ENCODE measurements at regions not wholly inside any gene's neighbourhood (a gene's known extent, or its start where the extent isn't known, plus 50 kb on each side); places are given as distances from the start of the nearest gene placed in this dataset.

GRCh38 chr10:76733441-76733936 lies 904.1 kb downstream of the KCNMA1 start:
- no peak for DNase-seq (ENCODE audit: low spot score)

GRCh38 chr10:76732306-76732705 lies 905.3 kb downstream of the KCNMA1 start:
- no peak for DNase-seq (ENCODE audit: low spot score)

- DNase-seq (ENCODE audit: low spot score) = no peak
Observed at GRCh38 chr10:76729841-76730487, 907.6 kb downstream of the KCNMA1 start.

DNA sequence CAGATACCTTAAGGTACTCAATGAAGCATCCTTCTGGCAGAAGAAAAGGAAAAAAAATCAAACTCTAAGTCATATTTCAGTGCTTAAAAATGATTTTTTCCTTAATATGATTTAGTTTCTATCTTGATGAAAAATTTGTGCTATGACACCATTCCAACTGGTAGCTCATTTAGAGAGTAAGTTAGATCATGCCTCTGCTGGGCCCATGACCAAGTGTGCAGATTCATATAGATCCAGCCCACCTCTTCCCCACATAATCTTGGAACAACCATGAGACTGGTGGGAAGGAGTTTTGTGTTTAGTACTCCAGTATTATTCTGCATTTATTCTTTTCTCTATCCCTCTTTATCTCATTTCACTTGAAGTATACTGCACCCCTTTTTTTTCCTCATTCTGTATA lies 908.3 kb downstream of the KCNMA1 start:
- DNase-seq (ENCODE audit: low spot score) = no peak

DNA sequence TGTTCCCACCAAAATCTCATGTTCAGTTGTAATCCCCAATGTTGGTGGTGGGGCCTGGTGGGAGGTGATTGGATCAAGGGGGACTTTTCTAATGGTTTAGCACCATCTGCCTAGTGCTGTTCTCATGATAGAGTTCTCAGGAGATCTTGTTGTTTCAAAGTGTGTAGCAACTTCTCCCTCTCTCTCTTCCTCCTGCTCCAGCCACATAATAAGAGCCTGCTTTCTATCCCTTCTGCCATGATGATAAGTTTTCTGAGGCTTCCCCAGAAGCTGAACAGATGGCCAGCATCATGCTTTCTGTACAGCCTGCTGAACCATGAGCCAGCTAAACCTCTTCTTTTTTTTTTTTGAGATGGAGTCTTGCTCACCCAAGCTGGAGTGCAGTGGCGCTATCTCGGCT lies 910.6 kb downstream of the KCNMA1 start:
- no peak for DNase-seq (ENCODE audit: low spot score)

DNA sequence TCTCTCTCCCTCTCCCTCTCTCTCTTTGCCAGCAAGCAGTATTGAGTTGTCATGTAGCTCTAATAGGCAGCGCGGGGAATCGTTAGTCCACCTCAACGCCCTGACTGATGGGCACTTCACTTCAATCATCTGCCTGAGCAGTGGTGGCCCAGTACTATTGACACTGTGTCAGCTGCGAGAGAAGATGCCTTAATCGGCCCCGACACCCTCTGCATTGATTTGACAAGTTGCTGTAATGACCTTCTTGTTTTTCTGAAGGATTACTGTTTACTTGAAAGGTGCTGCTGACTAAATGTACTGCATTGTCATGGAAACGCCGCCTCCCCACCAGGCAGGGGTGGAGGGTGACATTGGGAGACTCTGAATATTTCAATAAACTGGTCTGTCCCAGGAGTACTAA lies 913.8 kb downstream of the KCNMA1 start:
- DNase-seq (ENCODE audit: low spot score) = no peak

DNA sequence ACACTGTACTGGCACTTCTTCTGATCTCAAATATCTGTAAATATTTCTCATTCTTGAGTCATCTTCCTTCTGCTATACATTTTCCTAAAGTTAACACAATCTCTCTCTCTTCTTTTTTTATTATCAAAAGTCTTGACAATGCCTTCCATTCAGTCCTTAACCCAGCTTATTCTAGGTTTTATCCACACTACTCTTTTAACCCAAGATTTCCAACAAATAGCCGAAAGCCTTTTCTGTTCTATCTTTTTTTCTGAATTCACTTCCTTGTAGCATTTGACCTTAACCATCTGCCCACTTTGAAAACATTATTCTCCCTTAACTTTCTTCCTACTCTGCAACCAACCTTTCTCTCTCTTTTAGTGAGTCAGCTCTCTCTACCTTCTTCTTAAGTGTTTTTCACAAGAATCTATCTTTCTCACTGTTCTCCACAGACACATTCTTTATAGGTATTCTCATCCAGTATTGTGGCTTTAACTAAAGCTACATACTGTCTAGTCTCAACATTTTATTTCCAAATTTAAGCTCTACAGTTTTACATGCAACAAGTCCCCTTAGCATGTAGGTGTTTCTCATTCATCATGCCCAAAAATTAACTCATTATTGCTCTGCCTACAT lies 915.6 kb downstream of the KCNMA1 start:
- no peak for DNase-seq (ENCODE audit: low spot score)

- DNase-seq (ENCODE audit: low spot score) = no peak
Observed at GRCh38 chr10:76719006-76719405, 918.6 kb downstream of the KCNMA1 start.

DNA sequence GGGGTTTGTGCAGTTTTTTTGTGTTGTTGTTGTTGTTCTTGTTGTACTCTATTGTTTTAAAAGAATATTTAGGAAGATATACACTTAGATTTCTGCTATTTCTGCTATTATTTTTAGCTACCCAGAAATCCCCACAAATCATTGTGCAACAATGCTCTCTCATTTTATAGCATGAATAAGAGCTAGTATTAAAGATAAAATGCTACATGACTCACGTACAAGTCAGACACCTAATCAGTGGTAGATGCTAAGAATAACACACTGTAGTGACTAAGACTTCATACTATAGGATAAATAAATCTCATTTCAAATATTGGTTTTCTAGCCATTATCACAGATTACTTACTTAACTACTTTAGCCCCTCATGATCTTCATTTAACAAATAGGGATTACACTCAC lies 920.5 kb downstream of the KCNMA1 start:
- DNase-seq (ENCODE audit: low spot score) = peak; percentile 33

DNA sequence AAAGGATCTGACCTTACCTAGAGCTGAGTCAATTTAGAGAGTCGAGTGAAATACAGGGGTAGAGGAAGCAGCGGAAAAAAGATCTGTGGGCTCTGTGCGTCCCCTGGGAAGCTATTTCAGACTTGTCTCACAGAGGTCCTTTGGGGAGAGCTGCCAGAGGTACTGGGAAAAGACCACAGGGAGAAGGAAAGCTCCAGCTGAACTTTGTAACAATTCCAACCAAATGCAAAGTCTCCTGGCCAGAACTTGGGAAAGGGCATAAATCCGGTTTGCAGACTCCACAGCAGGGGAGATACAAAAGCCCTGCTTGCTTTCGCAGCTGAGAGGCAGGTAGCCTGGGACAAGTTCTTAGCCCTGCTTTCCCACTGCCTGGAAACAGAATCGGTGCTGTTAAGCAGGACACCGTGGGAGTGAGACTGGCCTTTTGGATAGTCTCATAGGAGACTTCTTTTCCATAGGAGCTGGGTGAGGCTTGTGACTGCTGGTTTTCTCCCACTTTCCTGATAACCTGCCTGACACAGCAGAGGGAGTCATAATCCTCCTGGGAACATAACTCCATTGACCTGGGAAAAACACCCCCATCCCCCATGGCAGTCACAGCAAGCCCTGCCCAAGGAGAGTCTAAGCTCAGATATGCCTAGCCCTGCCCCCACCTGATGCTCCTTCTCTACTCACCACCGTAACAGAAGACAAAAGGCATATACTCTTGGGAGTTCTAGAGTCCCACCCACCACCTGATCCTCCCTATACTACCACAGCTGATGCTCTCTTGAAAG lies 926.2 kb downstream of the KCNMA1 start:
- no peak for DNase-seq (ENCODE audit: low spot score)

DNA sequence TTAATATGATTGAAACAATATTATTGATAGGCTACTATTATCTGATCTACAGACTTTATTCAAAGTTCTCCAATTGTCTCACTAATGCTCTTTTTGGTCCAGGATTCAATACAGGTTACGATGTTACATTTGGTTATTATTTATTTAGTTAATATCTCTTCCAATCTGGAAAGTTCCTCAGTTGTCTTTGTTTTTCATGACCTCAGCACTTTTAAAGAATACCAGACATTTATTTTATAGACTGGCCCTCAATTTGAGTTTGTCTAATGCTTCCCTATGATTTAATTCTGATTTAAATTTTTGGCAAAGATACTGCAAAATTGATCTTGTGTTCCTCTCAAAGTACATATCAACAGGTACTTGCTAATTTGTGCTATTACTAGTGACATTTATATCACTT lies 937.4 kb downstream of the KCNMA1 start:
- DNase-seq (ENCODE audit: low spot score) = no peak

DNA sequence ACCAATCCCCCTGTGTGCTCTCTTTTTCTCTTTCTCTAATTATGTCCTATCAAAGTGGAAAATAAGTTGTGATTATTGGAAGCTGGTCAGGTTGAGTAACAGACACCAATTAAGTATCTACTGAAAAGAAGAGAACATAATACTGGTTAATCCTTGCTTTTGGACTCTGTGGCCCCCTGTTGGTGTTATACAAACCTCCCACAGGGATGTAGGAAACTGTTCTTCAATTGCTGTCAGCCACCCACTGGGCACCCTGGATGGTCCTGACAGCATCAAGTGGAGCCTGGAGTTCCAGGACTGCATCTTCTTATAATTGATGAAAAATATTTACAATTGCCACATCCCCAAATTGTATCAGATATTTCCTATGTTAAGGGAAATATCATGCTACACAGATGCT lies 939.7 kb downstream of the KCNMA1 start:
- no peak for DNase-seq (ENCODE audit: low spot score)

GRCh38 chr10:76695069-76695468 lies 942.5 kb downstream of the KCNMA1 start:
- no peak for DNase-seq (ENCODE audit: low spot score)

- no peak for DNase-seq (ENCODE audit: low spot score)
Observed at GRCh38 chr10:76686201-76686600, 951.4 kb downstream of the KCNMA1 start.

DNA sequence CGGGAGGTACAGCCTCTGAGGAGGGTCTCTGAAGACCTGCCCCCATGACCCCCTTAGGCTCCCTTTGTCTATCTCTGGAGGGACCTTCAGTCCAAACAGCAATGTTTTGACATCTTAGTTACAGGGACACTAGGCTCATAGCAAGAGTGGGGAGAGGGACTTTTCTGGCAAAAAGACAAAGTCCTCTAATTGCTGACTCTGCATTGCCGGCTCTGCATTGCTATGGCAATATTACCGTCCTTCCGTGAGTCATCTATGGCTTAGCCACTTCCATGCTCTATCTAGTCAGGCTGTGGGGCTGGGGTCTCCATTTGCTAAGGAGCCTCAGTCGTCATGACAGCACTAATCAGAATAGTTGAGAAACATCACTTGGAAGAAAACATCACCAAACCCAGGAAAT lies 952.6 kb downstream of the KCNMA1 start:
- DNase-seq (ENCODE audit: low spot score) = no peak

- no peak for DNase-seq (ENCODE audit: low spot score)
Observed at GRCh38 chr10:76681153-76681552, 956.5 kb downstream of the KCNMA1 start.

- DNase-seq (ENCODE audit: low spot score) = no peak
Observed at GRCh38 chr10:76679030-76679429, 958.6 kb downstream of the KCNMA1 start.

GRCh38 chr10:76675951-76676587 lies 961.5 kb downstream of the KCNMA1 start:
- DNase-seq (ENCODE audit: low spot score) = peak; percentile 71

GRCh38 chr10:76675561-76675950 lies 962.1 kb downstream of the KCNMA1 start:
- no peak for DNase-seq (ENCODE audit: low spot score)

GRCh38 chr10:76667408-76668370 lies 969.9 kb downstream of the KCNMA1 start:
- DNase-seq (ENCODE audit: low spot score) = no peak

DNA sequence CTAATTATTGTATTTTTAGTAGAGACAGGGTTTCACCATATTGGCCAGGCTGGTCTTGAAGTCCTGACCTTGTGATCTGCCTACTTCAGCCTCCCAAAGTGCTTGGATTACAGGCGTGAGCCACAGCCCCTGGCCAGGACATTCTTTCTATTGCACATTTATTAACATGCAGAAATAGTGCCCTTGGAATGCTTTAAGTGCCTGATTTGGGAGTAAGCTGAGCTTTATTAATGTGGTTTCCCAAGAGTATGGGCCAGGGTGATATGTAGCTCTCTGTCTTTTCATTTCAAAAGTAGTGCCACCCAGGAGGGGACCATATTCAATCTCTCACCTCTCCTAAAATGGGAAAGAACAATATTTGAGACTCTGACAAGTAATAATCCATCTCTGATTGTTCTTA lies 970.7 kb downstream of the KCNMA1 start:
- no peak for DNase-seq (ENCODE audit: low spot score)

Data from H4 (cell line).